IPS-18c (cell line): ENCODE measurements at regions not wholly inside any gene's neighbourhood (a gene's known extent, or its start where the extent isn't known, plus 50 kb on each side); places are given as distances from the start of the nearest gene placed in this dataset.
"Not testable (repeated sequence)": the region's sequence is repeated elsewhere in the genome, so short reads cannot be mapped to it uniquely, and the experiment has no call there.

Experiments
- H3K4me3 ChIP-seq: 2 replicates; pipeline ENCODE4 v1.7.0; 2013; ENCODE audit warnings: low read depth, mild to moderate bottlenecking, low read length, moderate library complexity; ENCODE audit not compliant: insufficient read depth
- H3K9me3 ChIP-seq: one replicate; pipeline ENCODE4 v1.6.1; 2013; ENCODE audit warnings: mild to moderate bottlenecking, low read length, moderate library complexity; ENCODE audit not compliant: control insufficient read depth, insufficient read depth

DNA sequence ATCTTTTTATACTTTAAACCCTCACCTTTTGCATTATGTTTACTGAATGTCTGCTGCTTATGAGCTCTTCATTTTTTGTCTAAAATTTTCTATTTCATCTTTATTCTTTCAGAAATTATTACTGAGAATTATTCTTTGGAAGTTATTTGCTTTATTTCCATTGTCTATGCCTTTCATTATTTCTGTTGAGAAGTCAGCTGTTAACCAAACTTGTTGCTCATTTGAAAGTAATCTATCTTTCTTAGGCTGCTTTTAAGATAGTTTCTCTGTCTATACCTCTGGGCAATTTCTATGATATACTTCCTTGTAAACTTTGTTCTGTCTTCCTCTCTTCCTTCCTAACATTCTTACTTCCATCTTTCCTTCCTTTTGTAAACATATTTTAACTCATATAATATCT lies 1165.9 kb upstream of the CELF2 start:
- peaks cover 2% of the 10 kb centered on the region for H3K9me3 ChIP-seq
- no peak overlapping the region for H3K4me3 ChIP-seq

DNA sequence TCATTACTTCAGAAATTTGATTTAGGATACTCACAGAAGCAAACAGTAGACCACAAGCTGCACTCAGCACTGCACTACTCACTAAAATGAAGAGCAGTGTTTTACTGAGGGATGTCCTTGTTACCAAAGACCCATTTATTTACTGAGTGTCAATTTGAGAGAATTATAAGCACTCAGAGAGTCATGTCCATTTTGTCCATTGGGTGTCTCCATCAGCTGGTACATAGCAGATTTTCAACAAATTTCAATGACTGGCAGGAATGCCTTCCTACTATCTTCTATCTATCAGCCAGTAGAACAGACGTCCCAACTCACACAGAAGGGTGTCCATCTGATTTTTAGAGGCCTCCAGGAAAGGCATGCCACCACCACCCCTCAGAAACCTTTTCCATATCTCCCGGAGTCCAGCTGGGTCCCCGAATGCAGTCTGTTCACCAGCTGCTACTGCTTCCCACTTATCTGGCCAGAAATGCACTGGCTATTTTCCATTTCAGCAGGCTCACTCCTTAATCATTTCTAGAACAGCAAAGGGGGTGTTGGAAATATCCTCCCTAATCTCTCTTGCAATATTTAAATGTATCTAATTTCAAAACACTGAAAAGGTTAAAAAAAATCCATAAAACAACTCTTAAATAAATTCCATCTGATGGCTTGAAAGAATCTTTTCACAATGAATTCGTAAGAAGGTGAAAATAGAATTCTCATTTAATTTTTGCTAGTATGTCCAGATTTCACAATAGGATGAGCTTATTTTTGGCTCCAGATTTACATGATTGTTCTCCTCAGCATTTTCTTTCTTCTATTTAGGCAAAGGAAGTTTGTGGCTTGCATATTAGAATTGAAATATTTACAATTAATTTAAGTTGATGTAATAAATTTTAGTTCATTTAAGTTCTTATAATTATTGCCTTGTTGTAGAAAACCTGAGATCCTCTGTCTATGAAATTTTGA lies 1164.0 kb upstream of the CELF2 start:
- H3K9me3 ChIP-seq = peaks cover 2% of the 10 kb centered on the region
- no peak overlapping the region for H3K4me3 ChIP-seq

DNA sequence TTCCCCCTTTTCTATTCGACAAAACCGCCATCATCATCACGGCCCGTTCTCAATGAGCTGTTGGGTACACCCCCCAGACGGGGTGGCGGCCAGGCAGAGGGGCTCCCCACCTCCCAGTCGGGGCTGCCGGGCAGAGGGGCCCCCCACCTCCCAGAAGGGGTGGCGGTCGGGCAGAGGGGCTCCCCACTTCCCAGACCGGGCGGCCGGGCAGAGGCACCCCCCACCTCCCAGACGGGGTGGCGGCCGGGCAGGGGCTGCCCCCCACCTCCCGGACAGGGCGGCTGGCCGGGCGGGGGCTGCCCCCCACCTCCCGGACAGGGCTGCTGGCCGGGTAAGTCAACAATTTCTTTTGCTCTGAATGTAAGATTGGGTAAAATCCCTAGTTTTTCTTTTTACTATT lies 1162.2 kb upstream of the CELF2 start:
- H3K9me3 ChIP-seq = not testable (repeated sequence)

DNA sequence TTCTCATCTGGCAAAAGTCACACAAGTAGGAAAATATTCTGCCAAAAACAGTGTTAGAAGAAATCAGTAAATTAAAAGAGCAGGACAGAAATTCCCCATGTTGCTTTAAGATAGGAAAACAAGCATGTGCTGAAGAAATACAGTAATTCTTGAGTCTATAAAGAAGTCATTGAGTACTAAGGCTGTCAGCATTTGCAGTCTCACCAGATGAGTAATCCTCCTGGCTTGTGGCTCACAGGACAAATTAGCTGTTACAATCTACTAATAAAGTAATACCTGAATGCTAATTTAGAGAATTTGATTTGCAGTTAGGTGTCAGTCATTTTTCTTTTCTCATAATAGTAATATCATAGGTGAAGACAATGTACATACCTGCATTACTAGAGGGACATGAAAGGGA lies 1158.9 kb upstream of the CELF2 start:
- H3K4me3 ChIP-seq = no peak overlapping the region
- H3K9me3 ChIP-seq = peaks cover 2% of the 10 kb centered on the region

More for the DNA sequence above, 1162.2 kb upstream of the CELF2 start:
- H3K4me3 ChIP-seq = not testable (repeated sequence)

DNA sequence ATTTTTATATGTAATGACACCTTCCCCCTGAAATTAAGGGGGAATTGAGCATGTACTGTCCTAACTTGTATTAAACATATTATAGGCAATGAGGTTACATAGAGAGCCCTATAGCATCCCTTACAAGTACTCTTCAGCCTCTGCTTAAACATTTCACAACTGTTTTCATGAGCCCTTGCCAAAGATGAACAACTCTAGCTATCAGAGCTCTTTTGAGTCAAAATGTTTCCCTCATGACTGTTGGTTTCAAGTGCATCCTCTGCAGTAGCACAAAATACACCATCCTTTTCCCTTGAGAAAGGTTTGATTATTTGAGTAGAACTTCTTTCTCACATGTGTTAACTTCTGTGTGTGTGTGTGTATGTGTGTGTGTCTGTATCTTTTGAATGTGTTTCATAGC lies 1157.6 kb upstream of the CELF2 start:
- Histone ChIP-seq H3K4me3 (no peak overlapping the region), H3K9me3 (peaks cover 2% of the 10 kb centered on the region)

DNA sequence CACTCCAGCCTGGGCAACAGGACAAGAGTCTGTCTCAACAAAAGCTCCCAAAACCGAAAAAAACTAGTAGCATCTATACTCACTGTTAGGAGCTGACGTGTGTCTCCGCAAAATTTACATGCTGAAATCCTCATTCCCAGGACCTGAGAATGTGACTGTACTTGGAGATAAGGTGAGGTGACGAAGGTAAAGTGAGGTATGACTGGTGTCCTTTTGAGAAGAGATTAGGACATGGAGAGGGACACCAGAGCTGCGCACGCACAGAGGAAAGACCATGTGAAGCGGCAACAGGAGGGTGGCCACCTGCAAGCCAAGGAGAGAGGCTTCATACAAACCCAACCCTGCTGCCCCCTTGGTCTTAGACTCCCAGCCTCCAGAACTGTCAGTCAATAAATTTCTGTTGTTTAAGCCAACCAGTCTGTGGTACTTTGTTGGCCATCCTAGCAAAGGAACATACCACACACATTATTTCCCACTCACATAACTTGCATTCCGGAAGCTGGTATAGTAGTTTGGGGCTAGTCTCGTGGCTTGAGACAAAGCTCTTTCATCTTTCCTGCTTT lies 1154.0 kb upstream of the CELF2 start:
- Histone ChIP-seq H3K9me3 (no peaks in the 10 kb centered on the region), H3K4me3 (no peak overlapping the region)

DNA sequence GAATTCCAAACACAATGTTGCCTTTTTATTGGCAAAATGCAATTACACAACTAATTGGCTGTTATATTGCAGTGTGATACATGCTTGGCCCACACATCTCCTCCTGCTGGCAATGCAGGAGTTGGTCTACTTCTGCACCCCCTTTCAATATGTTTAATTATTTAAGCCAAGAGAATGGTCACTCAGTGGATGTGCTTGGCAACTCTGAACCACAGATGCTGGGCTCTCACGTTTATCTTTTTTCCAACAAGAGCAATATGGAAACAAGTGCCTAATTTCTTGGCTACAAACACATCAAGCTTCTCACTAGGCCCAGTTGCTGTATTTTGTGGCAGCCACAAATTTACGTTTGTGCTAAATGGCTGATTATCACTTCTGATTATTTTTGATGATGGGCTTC lies 1149.2 kb upstream of the CELF2 start:
- Histone ChIP-seq H3K4me3 (no peak overlapping the region), H3K9me3 (no peaks in the 10 kb centered on the region)

DNA sequence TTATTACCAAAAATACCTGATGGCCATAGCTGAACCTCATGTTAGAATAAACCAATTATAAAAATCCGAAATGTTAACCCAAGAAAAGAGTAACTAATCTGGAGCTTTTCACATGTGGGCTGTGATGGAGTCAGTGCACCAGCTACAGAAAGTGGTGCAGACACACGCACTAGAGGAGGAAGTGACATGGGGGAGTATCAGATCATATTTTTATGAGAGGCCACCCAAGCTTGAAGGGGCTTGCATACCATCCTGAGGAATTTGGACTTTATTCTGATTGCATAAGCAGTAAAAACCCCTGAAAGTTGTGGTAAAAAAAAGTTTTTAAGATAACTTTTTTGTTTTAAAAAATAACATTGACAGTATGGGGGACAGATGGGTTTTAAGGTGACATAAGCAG lies 1148.5 kb upstream of the CELF2 start:
- no peaks in the 10 kb centered on the region for H3K9me3 ChIP-seq
- no peak overlapping the region for H3K4me3 ChIP-seq

DNA sequence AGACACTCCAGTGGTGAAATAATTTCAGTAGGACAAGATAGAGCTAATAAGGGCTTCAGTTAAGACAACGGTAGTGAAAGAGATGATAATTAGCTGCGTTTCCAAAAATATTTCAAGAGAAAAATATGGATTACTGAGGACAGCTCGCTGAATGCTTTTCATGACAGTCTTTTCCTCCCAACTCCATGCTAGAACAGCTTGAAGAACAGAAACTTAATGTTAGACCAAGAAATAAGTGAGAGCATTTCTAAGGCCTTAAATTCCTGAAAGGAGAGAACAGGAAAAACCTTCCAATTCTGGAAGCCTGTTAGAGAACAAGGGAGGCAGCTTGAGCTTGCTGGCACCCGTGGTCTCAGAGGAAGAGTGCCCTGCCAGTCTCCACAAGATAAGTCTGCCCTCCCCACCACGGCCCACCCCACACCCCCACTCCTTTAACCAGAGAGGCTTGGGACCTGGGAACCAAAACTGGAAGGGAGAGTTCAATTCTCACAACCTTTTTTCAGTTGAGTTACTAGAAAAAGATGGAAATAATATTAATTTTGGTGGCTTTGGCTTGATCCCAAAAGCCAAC lies 1148.0 kb upstream of the CELF2 start:
- H3K4me3 ChIP-seq = no peak overlapping the region
- H3K9me3 ChIP-seq = no peaks in the 10 kb centered on the region

DNA sequence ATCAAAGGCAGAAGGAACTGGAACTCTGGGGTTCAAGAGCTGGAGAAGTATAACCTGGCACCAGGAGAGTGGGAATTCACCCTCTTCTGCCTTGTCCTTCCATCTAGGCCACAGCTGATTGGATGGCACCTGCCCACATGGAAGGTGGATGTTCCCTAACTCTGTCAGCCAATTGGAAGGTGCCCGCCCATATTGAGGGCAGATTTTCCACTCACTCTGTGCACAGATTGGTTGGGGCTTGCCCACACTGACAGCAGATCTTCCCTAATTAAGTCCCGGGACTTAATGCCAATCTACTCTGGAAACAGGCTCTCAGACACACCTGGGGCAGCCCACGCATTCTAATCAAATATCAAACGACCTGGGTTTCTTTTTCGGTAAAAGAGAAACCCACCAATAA lies 1142.3 kb upstream of the CELF2 start:
- no peaks in the 10 kb centered on the region for H3K9me3 ChIP-seq
- H3K4me3 ChIP-seq = no peak overlapping the region

DNA sequence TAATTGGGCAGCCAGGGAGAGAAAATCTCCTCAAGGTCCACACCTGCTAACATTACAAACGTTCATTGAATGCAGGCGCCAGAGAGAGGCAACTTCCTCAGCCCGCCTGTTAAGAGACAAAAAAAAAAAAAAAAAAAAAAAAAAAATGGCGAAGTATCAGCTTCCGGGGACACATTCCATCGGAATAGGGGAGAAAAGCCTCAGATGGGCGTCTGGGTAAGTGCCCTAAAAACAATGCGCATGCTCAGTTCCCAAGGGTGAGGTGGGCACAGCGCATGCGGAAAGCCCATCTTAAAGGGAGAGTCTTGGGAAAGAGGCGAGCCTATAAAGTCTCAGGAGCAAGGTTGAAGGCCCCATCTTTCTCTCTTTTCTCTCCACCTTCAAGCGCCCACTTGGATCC lies 1139.7 kb upstream of the CELF2 start:
- Histone ChIP-seq H3K4me3 (no peak overlapping the region), H3K9me3 (no peaks in the 10 kb centered on the region)

DNA sequence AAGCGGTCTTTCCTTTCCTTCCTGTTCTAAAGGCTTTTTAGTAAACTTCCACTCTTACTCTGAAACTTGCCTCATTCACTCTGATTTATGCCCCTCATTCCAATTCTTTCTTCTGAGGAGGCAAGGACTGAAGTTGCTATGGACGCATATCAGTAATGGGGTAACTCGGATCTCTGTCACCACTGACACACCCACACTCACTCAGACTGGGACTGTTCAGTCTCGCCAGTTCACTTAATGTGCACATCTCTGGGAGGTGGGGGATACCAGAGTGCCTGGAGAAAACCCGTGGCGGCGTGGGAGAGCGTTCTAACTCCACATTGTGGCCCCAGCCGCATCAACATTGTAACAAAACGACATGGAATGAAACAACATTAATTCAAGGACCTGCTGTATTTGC lies 1139.3 kb upstream of the CELF2 start:
- Histone ChIP-seq H3K9me3 (no peaks in the 10 kb centered on the region), H3K4me3 (no peak overlapping the region)

DNA sequence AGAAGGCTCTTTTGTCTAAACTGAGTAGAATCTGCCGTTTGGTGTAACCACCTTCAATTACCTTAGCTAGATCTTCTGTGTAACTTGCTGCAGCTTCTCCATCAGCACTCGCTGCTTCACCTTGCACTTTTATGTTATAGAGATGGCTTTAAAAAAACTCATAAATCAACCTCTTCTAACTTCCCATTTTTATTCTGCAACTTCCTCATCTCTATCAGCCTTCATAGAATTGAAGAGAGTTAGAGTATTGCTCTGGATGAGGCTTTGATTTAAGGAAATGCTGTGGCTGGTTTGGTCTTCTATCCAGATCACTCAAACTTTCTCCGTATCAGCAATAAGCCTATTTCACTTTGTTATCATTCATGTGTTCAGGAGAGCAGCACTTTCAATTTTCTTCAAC lies 1131.9 kb upstream of the CELF2 start:
- no peaks in the 10 kb centered on the region for H3K9me3 ChIP-seq
- H3K4me3 ChIP-seq = no peak overlapping the region

DNA sequence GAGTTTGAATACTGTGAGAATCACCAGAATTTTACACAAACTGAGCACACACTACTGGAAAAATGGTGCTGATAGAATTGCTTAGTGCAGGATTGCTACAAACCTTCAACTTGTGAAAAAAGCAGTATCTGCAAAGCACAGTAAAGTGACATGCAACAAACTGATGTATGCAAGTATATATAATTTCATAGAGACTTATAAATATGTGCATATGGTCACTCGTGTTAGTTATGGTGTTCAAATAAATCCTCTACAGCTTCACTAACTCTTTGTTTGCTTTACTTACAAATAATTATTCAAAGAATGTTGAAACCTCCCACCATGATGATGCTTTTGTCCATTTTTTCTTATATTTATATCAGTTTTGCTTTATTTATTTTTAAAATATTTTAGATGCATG lies 1130.9 kb upstream of the CELF2 start:
- H3K9me3 ChIP-seq = no peaks in the 10 kb centered on the region
- no peak overlapping the region for H3K4me3 ChIP-seq

DNA sequence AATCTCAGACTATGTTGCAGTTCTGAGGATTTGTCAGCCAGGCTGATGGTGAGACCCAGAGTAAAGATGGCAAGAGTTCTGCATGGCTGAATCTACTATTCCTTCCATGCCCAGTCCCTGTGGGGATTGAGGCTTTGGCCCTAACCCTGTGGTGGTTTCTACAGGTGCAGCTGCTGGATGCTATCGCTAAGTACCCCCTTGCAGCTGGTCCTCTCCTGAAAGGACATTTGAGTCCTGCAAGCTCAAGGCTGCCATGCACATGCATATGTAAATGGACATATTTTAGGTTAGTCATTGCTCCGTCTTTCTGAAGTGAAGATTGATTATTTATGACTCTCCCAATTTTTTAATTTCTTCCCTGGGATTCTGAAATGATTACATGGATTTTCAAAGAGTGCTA lies 1122.2 kb upstream of the CELF2 start:
- Histone ChIP-seq H3K4me3 (no peak overlapping the region), H3K9me3 (no peaks in the 10 kb centered on the region)

DNA sequence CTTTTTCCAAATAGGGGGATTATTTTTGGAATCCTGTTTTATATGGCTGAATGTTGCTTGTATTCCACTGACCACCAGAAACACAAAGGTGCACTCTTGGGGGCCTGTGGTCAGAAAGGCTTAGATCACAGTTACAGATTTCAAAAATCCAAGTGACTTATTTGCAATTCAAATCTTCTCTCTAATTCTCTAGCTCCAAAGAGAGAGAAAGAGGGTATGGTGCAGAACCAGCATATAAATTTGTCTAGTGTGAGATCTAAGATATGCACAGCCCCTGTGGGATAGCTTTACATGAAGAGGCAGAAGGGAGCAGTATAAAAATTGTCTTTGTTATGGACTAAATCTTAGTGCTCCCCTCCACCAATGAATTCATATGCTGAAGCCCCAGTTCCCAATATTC lies 1121.7 kb upstream of the CELF2 start:
- Histone ChIP-seq H3K4me3 (no peak overlapping the region), H3K9me3 (no peaks in the 10 kb centered on the region)

DNA sequence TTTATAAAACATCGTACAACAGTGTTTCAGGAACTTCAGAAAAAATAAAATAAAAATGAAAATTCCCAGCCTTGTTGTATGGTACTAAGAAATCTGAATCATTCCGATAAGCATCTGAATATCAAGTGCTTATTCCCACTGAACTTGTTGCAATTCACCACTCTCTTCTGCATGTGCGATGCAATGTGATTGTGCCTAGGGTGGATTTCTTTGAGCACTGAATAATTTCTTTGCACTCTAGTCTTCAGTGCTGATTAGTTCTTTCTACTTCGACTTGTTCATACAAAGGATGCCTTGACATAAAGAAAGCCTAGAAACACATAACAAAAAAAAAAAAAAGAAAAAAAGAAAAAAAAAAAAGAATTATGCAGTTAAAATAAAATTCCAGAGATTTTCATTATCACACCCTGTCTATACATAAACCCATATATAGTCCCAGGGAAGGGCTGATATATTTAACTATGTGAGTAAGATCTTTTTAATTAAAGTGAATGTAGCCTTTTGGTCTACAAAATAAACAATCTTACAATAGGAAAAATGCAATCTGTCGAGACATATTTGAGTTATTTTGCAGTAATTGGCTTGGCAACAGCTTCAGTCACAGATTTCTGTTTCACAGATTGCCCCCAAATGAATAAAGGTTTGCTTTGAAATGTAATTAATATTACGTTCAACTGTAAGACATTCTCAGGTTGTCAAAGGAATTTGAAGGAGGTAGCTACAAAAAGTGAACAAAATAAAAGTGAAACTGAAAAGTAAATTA lies 1118.9 kb upstream of the CELF2 start:
- no peaks in the 10 kb centered on the region for H3K9me3 ChIP-seq
- H3K4me3 ChIP-seq = no peak overlapping the region

DNA sequence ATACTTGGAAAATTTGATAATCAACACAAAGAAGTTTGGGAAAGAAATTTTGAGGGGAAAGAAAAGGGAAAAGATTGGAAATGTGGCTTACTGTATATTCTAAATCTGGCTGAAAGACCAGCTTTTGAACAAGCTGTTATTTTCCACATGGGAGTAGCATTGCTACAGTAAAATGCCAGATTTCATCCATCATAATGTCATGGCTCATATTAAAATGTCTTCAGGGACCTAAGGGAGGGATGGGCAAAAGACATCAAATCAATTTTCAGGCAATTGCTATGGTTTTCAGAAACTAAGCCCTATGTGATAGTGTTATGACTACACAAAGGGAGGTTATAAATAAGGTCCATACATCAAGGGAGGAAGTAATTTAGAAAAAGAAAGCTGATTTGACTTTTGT lies 1116.9 kb upstream of the CELF2 start:
- Histone ChIP-seq H3K9me3 (no peaks in the 10 kb centered on the region), H3K4me3 (no peak overlapping the region)
